Mammary epithelial cell (primary cell): ENCODE measurements at regions not wholly inside any gene's neighbourhood (a gene's known extent, or its start where the extent isn't known, plus 50 kb on each side); places are given as distances from the start of the nearest gene placed in this dataset.

Experiments
- CTCF ChIP-seq, 2 donors: IDR thresholded peaks in 1 of 2; conservative IDR thresholded peaks in 1 of 2; 2 replicates each; pipeline ENCODE4 v1.5.1; 2011 to 2012; ENCODE audit warnings: inconsistent platforms in 2 of 2, low read length in 2 of 2, mild to moderate bottlenecking in 2 of 2, control low read depth in 1 of 2, low read depth in 1 of 2; ENCODE audit not compliant: insufficient read depth in 1 of 2; ENCODE audit errors: extremely low read depth in 1 of 2
- EZH2 ChIP-seq: IDR thresholded peaks from 2 replicates; pipeline ENCODE4 v1.6.1; 2012; ENCODE audit warnings: low read length, inconsistent platforms, borderline replicate concordance

- TF ChIP-seq CTCF (conservative IDR thresholded peaks at IDR 0.05 in 1 of 2, IDR thresholded peaks at IDR 0.05 in 1 of 2; ENCODE audit: extremely low read depth in 1 of 2, insufficient read depth in 1 of 2, low read depth in 1 of 2, low read length in 2 of 2), result no peak
- no peak for TF ChIP-seq EZH2
These were observed 373.3 kb downstream of the HTR7 start for GRCh38 chr10:90484518-90484917.
